HG03354 (cell line): ENCODE measurements at regions not wholly inside any gene's neighbourhood (a gene's known extent, or its start where the extent isn't known, plus 50 kb on each side); places are given as distances from the start of the nearest gene placed in this dataset.

ENCODE experiments used
- ATAC-seq: cut with Tn5 transposase; IDR thresholded peaks from one replicate; pipeline ENCODE4 v1.9.1; 2021; ENCODE audit warnings: mild to moderate bottlenecking; ENCODE audit not compliant: unreplicated experiment, poor library complexity, severe bottlenecking

DNA sequence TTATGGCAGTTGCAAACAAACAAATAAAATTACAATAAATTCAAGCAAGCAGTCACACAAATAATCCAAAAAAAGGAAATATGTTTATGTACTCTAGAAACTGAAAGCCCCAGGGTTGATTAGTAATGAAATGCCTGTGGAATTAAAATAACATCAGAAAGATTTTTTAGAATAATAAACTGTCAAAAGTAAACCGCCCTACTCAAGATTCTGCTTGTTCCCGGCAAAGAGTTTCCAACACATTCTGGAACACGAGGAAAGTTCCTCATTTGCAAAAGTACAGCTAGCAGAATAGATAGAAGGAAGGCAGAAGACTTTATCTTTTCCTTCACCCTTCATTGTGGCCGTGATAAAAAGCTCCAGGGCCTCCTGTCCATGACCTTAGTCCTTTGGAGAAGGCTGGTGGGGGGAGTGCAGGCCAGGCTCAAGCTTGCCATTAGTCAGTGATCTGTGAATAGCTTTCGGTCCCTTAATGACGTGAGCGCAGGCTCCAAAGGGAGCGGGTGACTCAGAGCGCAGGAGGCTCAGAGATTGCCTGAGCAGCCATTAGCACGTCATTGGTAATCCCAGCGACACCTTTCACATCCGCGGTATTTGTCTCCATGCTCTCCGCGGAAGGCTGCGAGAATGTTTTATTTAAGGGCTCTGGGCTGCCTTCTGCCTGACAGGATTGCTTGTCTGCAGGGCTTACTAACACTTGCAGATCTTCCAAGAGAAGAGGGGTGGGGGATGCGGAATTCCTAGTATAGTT, 458.3 kb downstream of the METTL15 start:
- no peak for ATAC-seq

DNA sequence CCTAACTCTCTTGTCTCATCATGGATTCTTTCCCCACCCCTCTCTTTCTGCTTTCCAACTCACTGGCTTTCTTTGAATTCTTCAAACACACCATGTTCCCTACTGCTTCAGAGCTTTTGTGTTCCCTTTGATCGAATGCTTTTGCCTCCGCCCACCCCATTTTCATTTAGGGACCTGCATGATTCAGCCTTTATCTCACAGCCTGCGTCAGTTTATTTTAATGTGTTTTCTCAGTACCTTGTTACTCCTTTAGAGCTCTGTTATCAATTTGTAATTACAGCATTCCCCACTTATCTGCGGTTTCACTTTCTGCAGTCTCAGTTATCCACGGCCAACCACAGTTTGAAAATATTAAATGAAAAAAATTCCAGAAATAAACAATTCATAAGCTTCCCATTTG, 451.3 kb downstream of the METTL15 start:
- ATAC-seq = no peak

DNA sequence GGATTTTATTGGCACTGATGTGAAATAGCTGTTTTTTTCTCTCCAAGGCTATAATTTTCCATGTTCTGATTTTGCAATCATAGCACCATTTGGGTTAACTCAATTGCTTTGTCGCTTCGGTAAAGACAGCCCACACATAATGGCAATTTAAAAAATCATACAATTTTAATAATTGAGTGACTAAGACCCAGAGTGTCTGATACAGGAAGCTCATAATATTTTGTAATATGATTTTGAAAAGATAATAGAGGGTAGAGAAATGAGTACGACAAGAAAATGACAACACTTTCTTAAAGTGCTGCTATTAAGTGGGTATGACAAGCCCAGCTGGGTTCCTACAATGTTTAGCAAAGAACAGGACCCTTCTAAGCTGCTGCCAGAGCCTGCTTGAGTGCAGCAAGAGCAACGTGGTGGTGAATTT, 439.1 kb downstream of the METTL15 start:
- ATAC-seq = no peak

DNA sequence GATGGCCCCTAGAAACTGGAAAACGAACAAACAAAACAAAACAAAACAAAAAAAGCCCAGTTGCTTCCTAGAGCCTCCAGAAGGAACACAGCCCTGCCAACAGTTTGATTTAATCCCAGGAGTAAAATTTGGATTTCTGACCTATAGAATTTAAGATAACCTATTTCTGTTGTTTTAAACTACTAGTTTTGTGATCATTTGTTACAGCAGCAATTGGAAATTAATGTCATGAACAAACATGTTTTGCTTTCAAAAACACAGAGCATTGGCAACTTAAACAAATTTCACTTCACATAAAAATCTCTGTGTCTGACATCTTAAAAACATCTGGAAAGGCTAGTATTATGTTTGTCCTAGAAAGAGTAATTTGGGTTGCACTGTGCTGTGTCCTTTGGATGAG, 437.3 kb downstream of the METTL15 start:
- no peak for ATAC-seq

DNA sequence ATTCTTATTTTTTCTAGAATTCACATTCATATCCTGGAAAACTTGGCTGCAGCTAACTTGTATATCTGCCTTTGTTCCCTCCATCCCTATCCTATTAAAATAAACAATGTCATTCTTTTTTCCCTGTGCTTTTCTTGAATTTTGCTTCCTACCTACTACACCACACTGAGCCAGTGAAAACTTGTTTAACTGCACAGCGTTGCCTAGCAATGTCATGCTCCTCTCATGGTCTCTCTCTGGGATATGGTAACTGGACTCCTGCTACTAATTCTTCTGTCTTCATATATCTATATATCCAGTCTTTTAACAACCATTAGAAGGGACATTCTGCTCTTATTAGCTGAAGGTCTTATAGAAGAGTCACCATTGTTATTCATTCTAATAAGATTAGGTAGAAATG, 434.4 kb downstream of the METTL15 start:
- ATAC-seq = no peak

DNA sequence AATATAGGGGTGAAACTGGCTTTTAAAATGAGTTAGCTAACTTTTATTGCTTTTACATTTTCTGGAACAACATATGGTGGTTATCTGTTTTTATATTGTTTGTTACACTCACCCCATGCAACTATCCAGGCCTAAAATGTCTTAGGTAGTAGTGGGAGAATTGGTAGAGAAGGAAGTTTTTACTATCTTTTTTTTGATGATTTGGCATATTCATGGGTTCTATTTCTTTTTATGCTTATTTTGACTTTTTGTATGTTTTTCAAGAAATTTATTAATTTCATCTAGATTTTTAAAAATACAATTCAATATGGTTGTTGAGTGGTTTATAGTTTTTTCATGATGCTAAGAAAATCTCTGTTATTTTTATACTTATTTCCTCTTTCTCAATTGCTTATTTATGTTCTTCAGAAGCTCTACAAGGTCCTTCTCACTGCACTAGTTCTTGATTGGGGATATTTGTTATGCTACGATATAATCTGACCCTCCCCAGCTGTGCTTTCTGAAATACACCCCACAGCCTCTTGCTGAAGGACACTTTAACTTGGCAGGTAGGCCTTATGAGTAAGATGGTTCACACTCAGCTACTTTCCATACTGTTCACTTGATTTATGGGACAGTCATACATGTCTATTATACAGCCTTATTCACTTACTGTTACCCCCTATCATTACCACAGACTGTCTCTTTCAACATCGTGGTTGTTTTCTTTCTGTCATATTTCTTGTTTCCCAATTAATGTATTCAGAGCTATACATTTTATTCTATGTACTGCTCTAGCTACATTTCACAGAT, 431.2 kb downstream of the METTL15 start:
- no peak for ATAC-seq

DNA sequence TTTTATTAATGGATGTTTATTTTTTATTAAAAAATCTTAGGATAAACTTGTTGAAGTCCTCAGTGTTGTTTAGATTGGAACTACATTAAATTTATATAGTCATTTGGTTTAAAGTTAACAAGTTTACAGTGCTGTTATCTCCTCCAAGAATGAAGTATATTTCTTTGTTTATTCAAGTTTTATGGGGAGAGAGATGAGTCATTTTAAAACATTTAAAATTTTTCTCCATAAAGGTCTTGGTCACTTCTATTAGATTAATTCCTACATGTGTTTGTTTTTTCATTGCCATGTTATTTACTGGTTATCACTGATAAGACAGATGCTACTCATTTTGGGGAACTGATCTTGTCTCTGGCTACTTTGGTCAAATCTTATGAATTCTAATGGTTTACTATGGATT, 429.6 kb downstream of the METTL15 start:
- no peak for ATAC-seq

DNA sequence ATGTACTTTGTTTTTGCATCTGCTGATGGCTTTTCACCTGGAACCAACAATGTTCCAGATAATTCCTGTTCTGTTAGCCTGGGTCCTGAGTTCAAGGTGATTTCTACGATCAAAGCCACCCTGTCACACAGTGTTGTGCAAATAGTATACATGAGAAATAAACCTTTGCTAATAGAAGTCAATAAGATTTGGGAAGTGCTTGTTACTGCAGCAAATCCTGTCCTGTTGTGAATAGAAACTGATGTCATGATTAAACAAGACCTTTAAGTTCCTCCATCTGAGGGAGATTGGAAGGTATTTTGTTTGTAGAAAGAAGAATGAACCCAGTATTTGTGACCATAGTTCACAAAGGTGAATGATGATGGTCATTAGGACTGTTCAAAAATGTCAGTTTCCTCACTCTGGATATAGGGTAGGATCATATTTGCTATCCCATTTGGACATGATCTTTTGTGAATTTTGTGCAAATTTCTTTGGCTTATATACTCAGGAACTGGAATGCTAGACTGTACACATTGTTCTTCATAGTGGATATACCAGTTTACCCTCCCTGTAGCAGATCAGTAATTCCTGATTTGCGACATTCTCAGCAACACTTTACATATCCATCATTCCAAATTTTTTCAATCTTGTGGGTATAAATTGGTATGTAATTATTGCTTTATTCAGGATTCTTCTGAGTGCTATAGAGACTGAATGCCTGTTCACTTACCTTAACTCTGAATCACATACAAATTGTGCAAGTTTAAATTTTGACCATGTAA, 428.5 kb downstream of the METTL15 start:
- ATAC-seq = no peak

DNA sequence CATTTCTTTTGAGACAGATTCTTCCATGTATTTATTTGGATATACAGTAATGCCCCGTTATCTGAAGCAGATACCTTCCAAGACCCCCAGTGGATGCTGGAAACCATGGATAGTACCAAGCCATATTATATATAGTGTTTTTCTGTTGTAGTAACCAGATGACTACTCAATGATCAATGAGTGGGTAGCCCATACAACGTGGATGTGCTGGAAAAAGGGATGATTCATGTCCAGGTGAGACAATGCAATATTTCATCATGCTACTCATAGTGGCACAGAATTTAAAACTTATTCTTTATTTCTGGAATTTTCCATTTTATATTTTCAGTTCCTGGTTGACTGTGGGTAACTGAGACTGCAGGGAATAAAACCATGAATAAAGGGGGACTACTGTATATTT, 427.5 kb downstream of the METTL15 start:
- ATAC-seq = no peak

DNA sequence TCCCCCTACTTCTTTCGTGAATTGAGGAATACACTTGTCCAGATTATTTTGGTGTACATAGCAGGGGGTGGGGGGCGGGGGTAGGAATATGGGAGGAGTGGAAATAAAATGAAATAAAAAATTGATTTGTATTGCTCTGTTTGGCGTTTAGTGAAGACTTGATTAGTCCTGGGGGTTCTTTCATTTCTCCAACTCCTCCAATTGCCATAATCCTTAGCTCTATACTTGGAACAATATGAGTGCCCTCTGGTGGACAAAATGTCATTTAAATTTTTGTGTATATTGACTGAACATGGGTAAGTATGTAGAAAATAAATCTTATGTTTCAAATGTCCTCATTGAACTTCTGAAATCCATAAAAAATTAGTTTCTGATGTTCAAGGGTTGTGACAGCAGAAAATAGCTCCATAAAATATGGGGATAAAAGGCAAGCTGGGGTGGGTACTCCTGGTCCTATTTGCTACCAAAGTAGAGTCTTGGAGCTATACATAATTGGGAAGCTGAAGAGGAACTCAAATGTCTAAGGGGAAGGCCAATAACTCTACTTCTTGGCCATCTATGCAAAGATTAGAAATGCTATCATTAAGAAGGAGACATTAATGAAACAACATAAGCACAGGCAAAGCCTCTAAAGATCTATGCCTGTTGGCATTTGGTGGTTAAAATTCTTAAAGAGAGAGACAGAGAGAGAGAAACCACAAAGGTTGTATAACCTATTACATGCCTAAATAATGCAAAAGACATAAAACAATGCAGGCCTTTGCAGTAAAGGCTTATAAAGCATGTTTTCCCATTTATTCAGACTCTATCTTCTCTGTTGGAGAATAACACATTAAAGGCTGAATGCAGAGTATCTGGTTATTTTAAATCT, 421.6 kb downstream of the METTL15 start:
- no peak for ATAC-seq

DNA sequence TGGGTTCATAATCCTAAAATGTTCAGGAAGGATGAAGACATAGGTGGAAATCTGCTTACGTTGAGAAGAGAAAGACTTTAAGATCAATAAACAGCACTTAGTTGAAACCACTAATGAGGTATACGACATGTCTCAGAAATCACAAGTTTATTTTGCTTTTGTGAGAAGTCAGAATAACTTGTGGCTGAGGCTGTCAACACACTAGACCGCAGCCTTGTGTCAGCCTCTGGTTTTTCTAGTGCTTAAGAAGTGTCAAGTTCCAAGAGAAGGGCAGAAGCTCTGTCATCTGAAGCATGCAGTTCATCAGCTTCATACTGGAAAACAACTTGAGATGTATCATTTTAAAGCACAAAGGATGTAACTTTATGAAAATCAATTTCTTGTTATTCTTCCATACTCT, 420.9 kb downstream of the METTL15 start:
- ATAC-seq = no peak

DNA sequence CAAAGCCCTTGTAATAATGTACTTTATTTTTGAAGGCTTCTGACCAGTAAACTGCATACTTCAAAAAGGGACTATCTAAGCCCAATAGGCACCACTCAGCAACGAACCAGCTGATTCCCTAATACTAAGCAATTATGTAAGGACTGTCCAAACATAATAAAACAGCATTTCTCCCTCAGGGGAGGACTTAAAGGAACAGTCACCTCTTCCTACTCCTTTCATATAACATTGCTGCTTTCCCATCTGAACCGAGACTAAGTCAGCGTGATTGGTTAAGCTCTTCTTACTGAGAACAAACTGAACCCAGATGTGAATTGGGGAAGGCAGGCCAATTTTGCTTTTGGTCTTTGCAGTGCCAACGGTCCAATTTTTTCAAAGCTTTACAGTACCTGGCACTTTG, 420.0 kb downstream of the METTL15 start:
- ATAC-seq = no peak

DNA sequence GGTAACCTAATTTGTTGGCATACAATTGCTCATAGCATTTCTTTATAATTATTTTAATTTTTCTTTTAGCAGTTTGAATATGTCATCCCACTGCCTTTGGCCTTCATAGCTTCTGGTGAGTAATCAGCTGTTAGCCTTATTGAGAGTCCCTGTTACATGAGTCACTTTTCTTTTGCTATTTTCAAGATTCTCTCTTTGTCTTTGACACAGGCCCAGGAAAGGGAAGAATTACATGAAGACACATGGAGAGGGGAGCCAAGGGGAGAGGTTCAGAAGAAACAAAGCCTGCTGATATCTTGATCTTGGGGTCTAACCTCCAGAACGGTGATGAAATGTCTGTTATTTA, 418.2 kb downstream of the METTL15 start:
- no peak for ATAC-seq

DNA sequence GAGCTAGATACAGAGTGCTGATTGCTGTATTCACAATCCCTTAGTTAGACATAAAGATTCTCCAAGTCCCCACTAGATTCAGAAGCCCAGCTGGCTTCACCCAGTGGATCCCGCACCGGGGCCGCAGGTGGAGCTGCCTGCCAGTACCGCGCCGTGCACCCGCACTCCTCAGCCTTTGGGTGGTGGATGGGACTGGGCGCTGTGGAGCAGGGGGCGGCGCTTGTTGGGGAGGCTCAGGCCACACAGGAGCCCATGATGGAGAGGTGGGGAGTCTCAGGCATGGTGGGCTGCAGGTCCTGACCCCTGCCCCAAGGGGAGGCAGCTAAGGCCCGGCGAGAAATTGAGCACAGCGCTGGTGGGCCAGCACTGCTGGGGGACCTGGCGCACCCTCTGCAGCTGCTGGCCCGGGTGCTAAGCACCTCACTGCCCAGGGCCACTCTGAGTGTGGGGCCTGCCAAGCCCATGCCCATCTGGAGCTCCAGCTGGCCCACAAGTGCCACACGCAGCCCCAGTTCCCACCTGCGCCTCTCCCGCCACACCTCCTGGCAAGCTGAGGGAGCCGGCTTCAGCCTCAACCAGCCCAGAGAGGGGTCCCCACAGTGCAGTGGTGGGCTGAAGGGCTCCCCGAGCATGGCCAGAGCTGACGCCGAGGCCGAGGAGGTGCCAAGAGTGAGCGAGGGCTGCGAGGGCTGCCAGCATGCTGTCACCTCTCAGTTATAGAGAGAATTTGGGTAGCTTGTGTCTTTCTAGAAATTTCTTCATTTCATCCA, 417.6 kb downstream of the METTL15 start:
- no peak for ATAC-seq

DNA sequence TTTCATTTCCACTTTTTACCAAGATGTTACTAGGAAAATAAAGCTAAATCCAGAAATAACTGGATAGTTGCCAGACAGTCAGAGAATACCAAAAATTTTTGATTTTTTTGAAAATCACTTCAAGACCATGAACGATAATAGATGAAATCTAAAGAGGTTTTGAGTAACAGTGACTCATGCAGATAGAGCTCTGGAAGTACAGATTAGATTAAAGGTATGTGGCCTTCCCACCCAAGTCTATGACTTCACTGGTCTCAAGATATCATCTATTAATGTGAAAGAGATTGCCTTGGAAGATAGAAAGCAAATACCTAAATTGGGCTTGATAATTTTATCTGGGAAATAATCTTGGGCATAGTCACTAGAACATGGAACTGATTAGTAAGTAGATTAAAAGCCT, 415.9 kb downstream of the METTL15 start:
- no peak for ATAC-seq

DNA sequence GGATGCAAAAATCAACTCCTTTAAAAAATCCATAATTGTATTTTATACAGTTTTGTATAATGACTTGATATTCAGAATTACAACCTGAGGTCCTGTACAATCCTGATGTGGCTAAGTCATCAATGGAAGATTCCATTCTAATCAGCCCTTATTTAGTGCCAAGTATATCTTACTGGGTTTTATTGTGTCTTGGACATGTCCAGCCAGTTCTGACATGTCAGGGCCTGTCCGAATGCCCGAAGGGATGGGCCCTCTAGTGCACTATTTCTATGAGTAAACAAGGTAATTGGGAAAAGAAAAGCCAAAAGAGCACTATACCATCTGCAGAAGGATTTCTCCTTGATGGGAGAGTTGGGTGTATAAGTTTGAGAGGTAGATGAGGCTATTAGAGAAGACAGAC, 412.9 kb downstream of the METTL15 start:
- ATAC-seq = no peak

DNA sequence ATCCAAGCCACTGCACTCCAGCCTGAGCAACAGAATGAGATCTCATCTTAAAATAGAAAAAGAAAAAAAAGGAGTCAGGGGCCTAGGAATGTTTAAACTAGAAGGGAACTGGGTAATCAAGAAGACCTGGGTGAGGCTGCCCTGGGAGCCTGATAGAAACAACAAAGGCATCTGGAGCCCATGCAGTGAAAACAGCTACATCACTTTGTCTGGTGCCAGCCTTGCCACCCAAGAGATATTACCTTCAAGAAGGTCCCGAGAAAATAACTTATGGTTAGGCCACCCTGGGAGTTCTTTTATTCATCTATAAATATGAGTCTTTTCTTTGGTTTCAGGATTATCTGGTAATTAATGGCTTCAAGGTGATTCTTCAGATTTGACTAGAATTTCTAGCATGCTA, 412.1 kb downstream of the METTL15 start:
- no peak for ATAC-seq

DNA sequence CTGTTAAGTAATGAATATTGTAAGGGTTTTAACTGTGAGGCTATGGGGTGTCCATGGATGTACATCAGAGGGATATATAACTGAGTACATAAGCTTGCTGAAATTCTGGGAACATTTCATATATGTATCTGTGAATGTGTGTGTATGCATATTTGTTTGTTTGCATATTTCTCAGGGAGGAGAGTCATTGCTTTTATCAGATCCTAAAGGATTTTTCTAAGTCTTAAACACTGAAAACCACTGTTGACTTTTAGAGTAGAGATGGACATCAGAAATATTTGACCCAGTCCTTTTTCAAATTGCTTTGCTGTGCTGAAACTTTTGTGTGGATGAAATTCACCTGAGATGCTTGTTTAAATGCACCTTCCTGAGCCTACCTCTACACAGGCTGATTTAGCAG, 410.6 kb downstream of the METTL15 start:
- no peak for ATAC-seq

DNA sequence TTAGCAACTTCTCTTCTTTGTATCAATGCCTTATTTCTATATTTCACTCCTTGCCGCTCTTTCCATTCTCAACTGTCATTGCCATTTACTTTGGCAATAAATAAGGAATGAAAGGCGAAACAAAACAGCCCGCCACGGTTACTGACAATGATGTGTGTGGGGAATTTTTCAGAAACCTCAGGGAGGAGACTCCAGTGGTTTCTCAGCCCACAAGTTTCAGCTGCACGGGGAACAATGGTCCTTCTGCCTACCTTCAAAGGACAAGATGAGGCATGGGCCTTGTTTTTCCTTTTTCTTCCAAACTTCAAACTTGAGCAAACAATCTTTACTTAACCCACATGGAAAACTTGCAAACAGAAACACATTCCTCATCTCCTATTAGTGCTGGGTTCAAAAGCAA, 409.4 kb downstream of the METTL15 start:
- no peak for ATAC-seq
